GM21528 (cell line): ENCODE measurements at regions not wholly inside any gene's neighbourhood (a gene's known extent, or its start where the extent isn't known, plus 50 kb on each side); places are given as distances from the start of the nearest gene placed in this dataset.
"Not testable (repeated sequence)": the region's sequence is repeated elsewhere in the genome, so short reads cannot be mapped to it uniquely, and the experiment has no call there.

Experiments used
- ATAC-seq: cut with Tn5 transposase; IDR thresholded peaks from one replicate; pipeline ENCODE4 v1.9.1; 2021; ENCODE audit warnings: mild to moderate bottlenecking, moderate library complexity; ENCODE audit not compliant: unreplicated experiment, low FRiP score

GRCh38 chr4:30868111-30868895 is 148.1 kb downstream of the PCDH7 start:
- ATAC-seq: no peak

GRCh38 chr4:30869387-30869786 is 149.2 kb downstream of the PCDH7 start:
- not testable (repeated sequence) for ATAC-seq

- ATAC-seq: no peak
Measured at GRCh38 chr4:30870513-30870912, 150.3 kb downstream of the PCDH7 start.

- ATAC-seq: no peak
Measured at GRCh38 chr4:30875658-30876269, 155.6 kb downstream of the PCDH7 start.

- no peak for ATAC-seq
Measured at GRCh38 chr4:30879855-30880598, 159.9 kb downstream of the PCDH7 start.

- no peak for ATAC-seq
Measured at GRCh38 chr4:30881985-30882384, 161.8 kb downstream of the PCDH7 start.

GRCh38 chr4:30882443-30882842 is 162.3 kb downstream of the PCDH7 start:
- ATAC-seq: no peak

- ATAC-seq: no peak
Measured at GRCh38 chr4:30882995-30883675, 163.0 kb downstream of the PCDH7 start.

- no peak for ATAC-seq
Measured at GRCh38 chr4:30901461-30902451, 181.6 kb downstream of the PCDH7 start.

GRCh38 chr4:30903502-30904214 is 183.5 kb downstream of the PCDH7 start:
- ATAC-seq: no peak

GRCh38 chr4:30904215-30904555 is 184.0 kb downstream of the PCDH7 start:
- ATAC-seq: no peak

GRCh38 chr4:30904588-30904987 is 184.4 kb downstream of the PCDH7 start:
- ATAC-seq: no peak

GRCh38 chr4:30912098-30912714 is 192.0 kb downstream of the PCDH7 start:
- no peak for ATAC-seq

- ATAC-seq: no peak
Measured at GRCh38 chr4:30916337-30917274, 196.4 kb downstream of the PCDH7 start.

GRCh38 chr4:30917946-30918345 is 197.8 kb downstream of the PCDH7 start:
- ATAC-seq: no peak

GRCh38 chr4:30919458-30919857 is 199.3 kb downstream of the PCDH7 start:
- ATAC-seq: no peak

GRCh38 chr4:30920043-30920442 is 199.9 kb downstream of the PCDH7 start:
- ATAC-seq: no peak

- no peak for ATAC-seq
Measured at GRCh38 chr4:30922625-30923024, 202.5 kb downstream of the PCDH7 start.
